ENCODE measurements at regions not wholly inside any gene's neighbourhood (a gene's known extent, or its start where the extent isn't known, plus 50 kb on each side); places are given as distances from the start of the nearest gene placed in this dataset.

DNA sequence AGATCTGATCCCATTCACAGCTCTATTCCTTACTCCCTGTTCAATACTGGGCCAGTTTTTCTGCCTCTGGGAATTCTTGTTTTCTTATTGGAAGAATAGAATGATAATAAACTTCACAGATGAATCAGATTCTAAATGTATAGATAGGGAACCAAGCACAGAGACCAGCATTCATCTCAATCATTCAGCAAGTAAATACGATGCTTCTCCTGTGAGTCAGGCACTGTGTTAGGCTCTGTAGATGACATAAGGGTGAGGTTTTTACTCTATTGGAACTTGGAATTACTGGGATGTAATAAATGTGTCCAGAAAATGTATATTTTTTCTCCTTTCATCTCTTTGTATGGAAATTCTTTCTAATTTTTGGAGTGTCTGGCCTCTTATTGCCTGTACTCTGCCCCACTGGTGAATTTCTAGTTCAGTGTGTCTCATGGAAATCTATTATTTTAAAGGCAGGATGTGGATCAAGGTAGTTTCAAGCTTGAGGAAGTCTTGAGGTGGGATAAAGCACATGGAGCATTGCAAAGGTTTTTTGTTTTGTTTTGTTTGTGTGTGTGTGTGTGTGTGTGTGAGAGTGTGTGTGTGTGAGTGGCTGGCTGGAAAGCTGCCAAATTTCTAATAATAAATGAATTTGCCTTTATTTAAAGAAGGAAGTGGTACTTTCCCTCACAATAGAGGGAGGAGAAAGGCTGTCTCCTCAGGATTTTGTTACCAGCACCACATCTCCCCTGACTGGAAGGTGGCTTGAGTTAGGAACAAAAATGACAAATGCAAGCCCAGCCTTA, 117.9 kb upstream of the HS3ST1 start:
- DNase-seq, result no peak

GRCh38 chr4:11545651-11546050, 117.0 kb upstream of the HS3ST1 start:
- DNase-seq, result no peak

- no peak for DNase-seq
Measured at GRCh38 chr4:11544211-11544610, 115.5 kb upstream of the HS3ST1 start.

- no peak for DNase-seq
Measured at GRCh38 chr4:11543706-11544105, 115.0 kb upstream of the HS3ST1 start.

DNA sequence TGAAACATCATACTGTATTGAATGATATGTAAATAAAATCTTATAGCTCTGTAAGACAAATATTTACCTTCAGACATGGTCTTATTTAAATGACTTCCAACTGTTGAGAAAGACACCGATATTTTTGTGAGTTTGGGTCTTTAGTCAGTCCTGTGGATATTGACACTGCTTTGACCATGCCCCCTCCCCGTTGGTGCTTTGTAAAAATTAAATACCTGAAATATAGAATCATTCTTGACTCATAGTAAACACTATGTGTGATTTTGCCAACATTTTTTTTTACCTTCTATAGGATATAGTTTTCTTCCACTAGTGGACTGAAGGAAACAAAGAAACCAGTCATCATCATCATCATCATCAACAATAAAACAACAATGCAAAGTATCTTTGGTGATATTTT, 114.3 kb upstream of the HS3ST1 start:
- no peak for DNase-seq

DNA sequence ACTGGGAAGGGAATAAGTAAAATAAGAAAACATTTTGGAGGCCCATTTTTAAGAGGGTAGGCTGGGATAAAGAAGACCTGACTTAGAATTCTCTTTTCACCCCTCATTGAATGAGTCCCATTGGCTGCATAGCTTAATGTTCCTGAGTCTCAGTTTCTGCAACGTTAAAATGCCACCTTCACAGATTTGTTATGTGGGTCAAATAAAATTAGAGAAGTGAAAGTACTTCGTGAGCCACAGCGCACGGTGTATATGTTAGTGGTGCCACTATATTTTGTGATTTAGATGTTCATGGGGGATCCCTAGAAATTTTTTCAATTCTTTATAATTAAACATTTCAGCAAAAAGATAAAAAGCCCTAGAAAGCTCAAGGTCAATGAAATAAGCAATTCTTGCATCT, 109.2 kb upstream of the HS3ST1 start:
- DNase-seq, result no peak

- DNase-seq, result no peak
Measured at GRCh38 chr4:11535333-11535732, 106.6 kb upstream of the HS3ST1 start.

- DNase-seq, result no peak
Measured at GRCh38 chr4:11534623-11535302, 106.1 kb upstream of the HS3ST1 start.

- no peak for DNase-seq
Measured at GRCh38 chr4:11532138-11532537, 103.4 kb upstream of the HS3ST1 start.

- DNase-seq, result no peak
Measured at GRCh38 chr4:11529625-11530201, 101.0 kb upstream of the HS3ST1 start.

DNA sequence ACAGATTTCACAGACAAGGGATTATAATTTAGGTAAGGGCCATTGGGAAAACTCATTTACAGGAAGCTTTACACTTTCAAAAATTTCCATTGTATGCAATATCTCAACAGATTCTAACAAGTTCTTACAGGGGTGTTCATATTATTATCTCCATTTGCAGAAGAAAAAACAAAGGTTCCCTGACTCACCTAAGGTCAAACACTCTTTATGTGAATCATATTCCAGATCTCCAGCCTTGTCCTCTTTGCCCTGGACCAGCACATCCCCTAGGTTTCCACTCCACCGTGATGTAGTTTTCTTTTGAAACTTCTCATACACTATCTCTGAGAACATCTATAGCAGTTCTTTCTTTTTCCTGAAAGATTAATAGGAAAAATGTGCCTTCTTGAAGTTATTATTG, 96.4 kb upstream of the HS3ST1 start:
- DNase-seq, result no peak

- DNase-seq, result no peak
Measured at GRCh38 chr4:11518754-11519153, 90.1 kb upstream of the HS3ST1 start.

DNA sequence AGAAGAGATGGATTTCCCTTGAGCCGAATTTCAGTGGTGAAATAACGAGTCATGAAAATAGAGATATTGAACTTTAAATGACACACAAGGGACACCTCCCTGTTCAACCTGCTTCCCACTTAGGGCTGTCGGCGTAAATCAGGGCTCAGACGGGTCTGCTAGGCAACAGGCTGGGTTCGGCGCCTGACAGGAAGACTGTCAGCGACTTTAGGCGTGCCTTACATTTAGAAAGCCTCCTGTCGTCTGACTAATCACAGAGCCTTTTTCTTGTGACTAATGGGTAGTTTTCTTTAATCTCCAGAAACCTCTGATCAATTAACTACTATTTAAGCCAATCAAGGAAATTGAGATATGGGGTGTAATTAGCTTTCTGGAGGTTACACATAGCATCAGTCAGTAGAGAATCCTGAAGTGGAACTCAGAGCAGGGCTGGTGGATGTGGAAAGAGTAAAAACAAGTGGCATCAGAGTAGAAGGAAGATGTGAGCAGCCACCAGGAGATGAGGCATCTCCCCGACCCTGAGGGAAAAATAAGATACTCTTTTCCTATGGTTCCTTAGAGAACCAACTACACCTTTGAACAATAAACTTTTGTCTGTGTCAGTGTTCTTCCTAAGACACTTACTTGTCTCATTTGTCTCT, 86.2 kb upstream of the HS3ST1 start:
- DNase-seq, result no peak

DNA sequence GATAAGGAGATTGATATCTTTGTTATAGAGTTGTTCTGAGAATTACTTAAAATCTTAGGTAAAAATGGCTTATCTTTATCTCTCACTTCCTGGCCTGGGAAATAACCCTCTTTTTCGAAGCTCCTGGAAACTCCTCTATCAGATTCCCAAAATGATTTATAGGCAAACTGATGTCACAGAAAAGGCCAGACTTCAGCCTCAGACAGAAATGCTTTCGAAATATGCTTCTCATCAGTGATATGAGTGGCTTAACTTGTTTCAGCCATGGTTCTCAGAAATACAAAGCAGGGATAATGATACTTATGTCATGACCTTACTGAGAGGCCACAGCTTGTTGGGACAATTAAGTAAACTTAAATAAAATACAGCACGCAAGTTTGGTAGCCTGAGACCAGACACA, 85.3 kb upstream of the HS3ST1 start:
- no peak for DNase-seq

GRCh38 chr4:11512871-11513270, 84.2 kb upstream of the HS3ST1 start:
- no peak for DNase-seq

GRCh38 chr4:11511321-11511720, 82.6 kb upstream of the HS3ST1 start:
- no peak for DNase-seq

DNA sequence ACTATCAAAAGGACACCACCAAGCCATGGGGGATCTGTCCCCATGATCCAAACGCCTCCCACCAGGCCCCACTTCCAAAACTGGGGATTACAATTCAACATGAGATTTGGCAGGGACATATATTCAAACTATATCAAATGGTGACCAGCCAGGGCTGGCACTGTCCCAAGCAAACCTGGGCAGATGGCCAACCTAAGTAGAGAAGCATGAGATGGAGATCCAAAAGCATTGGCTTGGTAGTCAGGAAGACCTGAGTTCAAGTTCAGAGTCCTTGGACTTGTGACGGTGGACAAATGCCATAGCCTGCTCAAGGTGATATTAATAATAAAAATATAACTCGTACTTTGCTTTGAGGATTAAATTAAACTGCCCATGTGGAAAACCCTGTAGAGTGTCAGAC, 79.2 kb upstream of the HS3ST1 start:
- no peak for DNase-seq

DNA sequence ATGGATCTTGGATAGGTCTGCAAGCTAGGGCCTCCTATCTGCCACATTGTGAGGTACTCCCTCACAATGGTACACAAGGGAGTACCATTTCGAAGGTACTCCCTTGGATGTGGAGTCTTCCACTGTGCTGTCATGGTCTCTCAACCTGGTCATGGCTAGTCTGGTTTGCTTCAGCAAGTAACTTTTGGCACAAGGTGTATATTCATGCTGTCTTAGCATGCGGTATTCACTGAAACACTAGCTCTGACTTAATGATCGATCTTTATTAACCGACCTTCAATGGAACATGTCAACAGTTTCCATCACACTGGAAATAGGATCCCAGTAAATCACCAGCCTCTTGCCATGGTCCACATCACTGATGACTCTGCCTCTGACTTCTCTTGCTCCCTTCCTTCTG, 77.5 kb upstream of the HS3ST1 start:
- no peak for DNase-seq

DNA sequence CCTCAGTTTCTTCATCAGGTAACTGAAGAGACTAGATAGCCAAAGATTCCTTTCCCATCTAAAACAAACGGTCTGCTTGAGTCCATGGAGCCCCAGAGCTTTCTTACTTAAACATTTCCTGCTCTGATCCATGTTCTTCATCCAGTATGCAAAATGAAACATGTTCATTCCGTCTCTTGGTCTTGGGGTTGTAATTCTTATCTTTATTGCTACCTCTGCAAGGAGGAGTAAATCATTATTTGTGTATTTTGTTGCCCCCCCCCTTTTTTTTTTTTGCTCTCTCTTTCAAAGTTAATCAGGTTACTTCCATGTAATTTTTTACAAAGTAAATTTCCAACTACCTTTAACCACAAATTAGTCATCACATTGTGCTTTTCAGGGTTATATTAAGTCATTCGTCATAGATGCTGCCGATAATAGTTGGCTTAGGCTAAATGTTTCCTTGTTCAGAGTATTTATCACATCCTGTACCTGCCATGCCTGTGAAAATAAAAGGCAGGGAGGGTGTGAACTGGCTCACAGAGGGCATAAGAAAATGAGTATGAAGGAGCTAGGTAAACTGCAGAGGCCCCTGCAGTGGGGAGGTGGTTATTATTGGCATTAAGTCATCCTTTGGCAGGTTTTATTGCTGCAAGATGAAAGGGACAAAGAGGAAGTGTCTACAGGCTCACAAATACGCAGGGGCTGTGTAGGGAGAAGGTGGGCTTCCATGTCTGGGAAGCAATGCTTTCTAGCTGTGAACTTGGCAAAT, 76.7 kb upstream of the HS3ST1 start:
- DNase-seq, result peak; percentile 30 to 40

DNA sequence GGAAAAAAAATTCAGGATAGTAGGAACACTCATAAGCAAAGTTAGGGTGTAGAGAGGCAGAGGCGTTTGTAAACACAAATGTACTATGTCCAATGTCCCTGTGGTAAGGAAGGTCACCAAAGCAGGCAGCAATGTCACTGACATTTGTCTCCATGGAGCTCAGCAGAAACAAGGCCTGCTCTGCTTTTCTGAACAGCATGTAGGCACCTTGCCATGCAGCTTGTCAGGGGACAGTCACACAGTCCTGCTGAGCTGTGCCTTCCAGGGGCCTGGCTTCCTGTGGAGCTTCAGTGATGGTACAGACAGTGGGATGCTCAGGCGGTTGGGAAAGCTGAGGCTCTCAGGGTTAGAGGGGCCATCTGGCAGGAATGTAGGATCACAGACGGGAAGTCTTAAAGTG, 74.5 kb upstream of the HS3ST1 start:
- DNase-seq, result no peak

DNA sequence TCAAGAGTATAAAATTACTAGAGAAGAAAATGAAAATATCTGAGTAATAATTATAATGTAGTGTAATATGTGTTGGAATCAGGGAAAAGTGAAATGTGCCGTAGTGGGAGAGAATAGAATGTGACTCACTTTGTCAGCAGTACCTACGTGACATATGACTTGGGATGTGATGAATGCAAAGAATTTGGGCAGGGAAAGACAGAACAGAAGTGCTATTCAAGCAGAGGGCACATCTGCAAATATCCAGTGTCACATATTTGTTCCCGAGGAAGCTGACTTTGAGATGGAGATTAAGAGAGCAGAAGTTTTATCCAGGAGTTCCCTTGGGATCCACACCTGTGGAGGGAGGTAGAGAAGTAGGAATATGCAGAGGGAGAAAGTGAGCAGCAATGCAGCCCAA, 69.3 kb upstream of the HS3ST1 start:
- no peak for DNase-seq

- no peak for DNase-seq
Measured at GRCh38 chr4:11497212-11497806, 68.6 kb upstream of the HS3ST1 start.

- DNase-seq, result no peak
Measured at GRCh38 chr4:11496351-11496829, 67.7 kb upstream of the HS3ST1 start.

Data from activated T-cell treated with anti-CD3 and anti-CD28 coated beads, Interleukin-2, amount 50 U/mL, for 48 hours (primary cell).